ENCODE measurements at regions not wholly inside any gene's neighbourhood (a gene's known extent, or its start where the extent isn't known, plus 50 kb on each side); places are given as distances from the start of the nearest gene placed in this dataset.

DNA sequence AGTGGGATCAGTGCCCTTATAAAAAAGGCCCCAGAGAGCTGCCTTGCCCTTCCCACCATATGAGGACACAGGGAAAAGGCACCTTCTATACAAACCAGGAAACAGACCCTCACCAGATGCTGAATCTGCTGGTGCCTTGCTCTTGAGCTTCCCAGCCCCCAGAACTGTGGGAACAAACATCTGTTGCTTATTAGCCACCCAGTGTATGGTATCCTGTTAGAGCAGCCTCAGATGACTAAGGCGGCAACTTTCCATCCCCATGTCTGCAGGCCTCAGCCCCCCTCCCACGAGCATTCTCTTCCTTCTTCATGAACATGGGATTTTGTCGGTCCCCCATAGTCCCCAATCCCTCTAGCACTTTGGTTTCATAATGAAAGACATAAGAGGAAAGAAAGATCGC, 202.5 kb upstream of the GAS1 start:
- TF ChIP-seq CTCF (IDR thresholded peaks at IDR 0.05; ENCODE audit: low read depth, low read length, missing control alignments) = no peak
- no peak for DNase-seq (ENCODE audit: low read depth)
- in situ Hi-C loops (cut with HindIII; ENCODE audit: low sequenced_read_pairs) = no loop called here

DNA sequence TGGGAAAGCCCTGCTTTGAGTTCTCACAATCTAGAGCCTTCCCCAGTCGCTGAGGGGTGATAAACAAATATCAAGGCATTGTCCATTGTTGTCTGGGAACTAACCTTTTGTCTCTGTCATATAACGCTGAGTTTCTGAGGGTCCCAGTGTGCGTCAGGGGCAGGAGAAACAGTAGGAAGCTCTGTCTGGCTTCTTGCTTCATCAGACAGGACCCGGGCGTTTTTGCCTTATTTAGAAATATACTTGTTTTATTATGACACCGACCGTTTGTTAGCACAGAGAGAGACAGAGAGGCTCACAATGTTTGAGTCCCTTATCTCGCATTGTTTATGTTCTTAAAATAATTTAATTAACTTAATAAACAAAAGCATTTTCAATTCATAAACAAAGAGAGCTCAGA, 204.9 kb upstream of the GAS1 start:
- no peak for TF ChIP-seq CTCF (IDR thresholded peaks at IDR 0.05; ENCODE audit: low read depth, low read length, missing control alignments)
- DNase-seq (ENCODE audit: low read depth) = no peak
- in situ Hi-C loops (cut with HindIII; ENCODE audit: low sequenced_read_pairs) = no loop called here
- H3K4me3 ChIP-seq (ENCODE audit: low read depth, low read length) = no peak overlapping the region

More for the DNA sequence above, 202.5 kb upstream of the GAS1 start:
- H3K4me3 ChIP-seq (ENCODE audit: low read depth, low read length) = no peak overlapping the region

DNA sequence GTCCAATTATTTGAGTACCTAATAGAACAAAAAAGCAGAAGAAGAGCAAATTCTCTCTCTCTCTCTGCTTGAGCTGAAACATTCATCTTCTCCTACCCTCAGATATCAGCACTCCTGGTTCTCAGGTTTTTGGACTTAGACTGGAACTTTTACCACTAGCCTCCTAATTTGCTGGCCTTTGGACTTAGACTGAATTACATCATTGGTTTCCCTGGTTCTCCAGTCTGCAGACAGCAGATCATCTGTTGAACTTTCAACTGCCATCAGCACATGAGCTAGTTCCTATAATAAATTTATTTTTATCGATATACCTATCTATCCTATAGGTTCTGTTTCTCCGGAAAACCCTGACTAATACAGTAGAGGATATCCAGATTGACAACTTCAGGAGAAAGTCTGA, 208.9 kb upstream of the GAS1 start:
- in situ Hi-C loops (cut with HindIII; ENCODE audit: low sequenced_read_pairs) = no loop called here
- no peak overlapping the region for H3K4me3 ChIP-seq (ENCODE audit: low read depth, low read length)
- no peak for DNase-seq (ENCODE audit: low read depth)
- no peak for TF ChIP-seq CTCF (IDR thresholded peaks at IDR 0.05; ENCODE audit: low read depth, low read length, missing control alignments)

DNA sequence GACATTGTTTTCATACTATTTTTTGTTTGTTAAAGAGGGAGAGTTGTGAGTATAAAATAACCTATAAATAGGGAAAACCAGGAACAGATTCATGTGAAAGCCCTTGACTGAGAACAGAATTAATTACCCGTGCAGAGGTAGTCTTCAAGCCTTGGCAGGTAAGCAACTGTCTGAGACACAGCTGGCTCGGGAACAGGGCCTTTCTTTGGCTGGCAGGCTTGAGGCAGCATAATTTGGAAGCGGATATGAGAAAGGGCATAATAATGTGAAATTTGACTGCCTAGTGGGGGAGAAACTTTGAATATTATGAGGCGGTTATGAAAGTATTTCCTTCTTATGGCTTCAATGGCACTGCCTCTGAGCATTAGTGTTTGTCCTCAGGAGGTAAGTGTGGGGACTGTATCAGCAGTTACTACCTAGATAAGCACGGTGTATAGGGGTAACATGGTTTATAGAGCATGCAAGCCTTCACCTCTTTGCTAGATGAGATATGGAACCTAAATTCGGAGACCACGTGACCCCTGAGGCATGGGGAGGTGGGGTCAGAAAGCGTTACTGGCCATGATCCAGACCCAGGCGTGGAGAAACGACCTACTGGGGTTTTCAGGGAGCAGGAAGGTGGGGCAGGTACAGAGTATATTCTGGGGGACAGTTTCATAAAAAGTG, 210.2 kb upstream of the GAS1 start:
- DNase-seq (ENCODE audit: low read depth) = peak; percentile 50

DNA sequence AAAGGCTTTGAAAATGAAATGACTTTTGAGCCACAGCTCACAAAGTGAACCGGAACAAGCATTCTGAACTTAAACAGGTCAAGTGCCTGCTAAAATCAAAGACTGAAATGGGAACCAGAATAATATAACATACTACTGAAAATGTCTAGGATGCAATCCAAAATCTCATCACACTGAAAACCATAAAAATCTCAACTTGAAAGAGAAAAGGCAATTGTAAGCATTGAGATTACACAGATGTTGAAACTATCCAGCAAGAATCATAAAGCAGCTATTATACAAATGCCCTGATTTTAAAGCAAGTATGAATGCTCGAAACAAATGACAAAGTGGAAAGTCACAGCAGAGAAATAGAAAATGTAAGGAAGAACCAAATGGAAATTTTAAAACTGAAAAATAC, 211.5 kb upstream of the GAS1 start:
- TF ChIP-seq CTCF (IDR thresholded peaks at IDR 0.05; ENCODE audit: low read depth, low read length, missing control alignments) = no peak
- no peak overlapping the region for H3K4me3 ChIP-seq (ENCODE audit: low read depth, low read length)
- DNase-seq (ENCODE audit: low read depth) = no peak
- in situ Hi-C loops (cut with HindIII; ENCODE audit: low sequenced_read_pairs) = no loop called here

More for the DNA sequence above, 210.2 kb upstream of the GAS1 start:
- TF ChIP-seq CTCF (IDR thresholded peaks at IDR 0.05; ENCODE audit: low read depth, low read length, missing control alignments) = no peak
- H3K4me3 ChIP-seq (ENCODE audit: low read depth, low read length) = no peak overlapping the region
- in situ Hi-C loops (cut with HindIII; ENCODE audit: low sequenced_read_pairs) = no loop called here

DNA sequence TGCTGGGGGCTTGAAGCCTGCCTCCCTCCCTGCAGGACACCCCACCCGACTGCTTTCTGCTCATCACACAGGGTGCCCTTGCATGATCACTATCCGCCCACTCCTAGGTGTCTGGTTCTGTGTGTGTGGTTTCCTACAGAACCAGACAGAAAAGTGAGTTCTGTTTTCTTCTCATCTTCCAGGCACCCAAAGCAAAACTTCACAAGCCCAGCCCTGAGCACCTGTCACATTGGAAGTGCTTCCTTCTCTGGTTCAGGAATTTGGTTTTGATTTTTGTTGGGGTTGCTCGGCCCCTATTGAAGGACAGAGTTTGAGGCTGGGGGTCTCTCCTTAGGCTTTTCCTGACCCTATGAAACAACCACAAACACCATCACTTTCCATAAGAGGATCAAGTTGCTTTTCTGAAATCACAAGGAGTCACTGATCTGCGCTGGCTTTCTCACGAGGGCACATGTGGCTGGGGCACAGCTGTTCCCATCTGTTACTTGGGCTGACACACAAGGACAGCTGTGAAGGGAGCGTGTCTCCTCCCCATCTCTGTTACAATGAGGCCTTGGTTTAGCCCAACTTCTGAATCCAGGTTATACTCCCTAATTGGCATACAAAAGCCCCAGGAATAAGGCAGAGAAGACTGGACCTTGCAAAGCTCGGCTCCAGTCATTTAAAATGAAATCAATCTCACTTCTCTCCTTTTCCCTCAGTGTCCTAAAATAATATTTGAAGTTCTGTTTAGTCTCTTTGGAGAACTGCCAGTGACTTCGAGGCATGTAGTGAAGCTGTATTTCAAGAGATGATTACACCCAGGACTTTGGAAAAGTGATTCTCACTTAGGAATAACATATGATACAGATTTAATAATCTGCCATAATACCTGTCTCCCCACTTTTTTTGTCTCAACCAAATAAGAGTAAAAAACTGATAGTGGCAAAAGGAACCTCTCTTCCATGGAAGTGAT, 213.1 kb upstream of the GAS1 start:
- no peak for DNase-seq (ENCODE audit: low read depth)
- in situ Hi-C loops (cut with HindIII; ENCODE audit: low sequenced_read_pairs) = no loop called here

More for the DNA sequence above, 213.1 kb upstream of the GAS1 start:
- TF ChIP-seq CTCF (IDR thresholded peaks at IDR 0.05; ENCODE audit: low read depth, low read length, missing control alignments) = no peak
- H3K4me3 ChIP-seq (ENCODE audit: low read depth, low read length) = no peak overlapping the region

Measured in astrocyte of the cerebellum (primary cell).